GM12878 (cell line): ENCODE measurements at regions not wholly inside any gene's neighbourhood (a gene's known extent, or its start where the extent isn't known, plus 50 kb on each side); places are given as distances from the start of the nearest gene placed in this dataset.

ENCODE experiments used
- BACH1 ChIP-seq: fragments of 450-650 bp; IDR thresholded peaks from 2 replicates; pipeline ENCODE4 v1.6.1; 2017; ENCODE audit warnings: mild to moderate bottlenecking, borderline replicate concordance
- ESRRA ChIP-seq: IDR thresholded peaks from 2 replicates; pipeline ENCODE4 v1.6.1; 2012; ENCODE audit warnings: mild to moderate bottlenecking, low read length, improper control_type of control experiment
- HSF1 ChIP-seq: fragments of 150-350 bp; IDR thresholded peaks from 2 replicates; pipeline ENCODE4 v1.6.1; 2014; ENCODE audit warnings: mild to moderate bottlenecking, low read depth, low read length
- IKZF1 ChIP-seq: fragments of 450-650 bp; conservative IDR thresholded peaks from 2 replicates; pipeline ENCODE4 v1.6.1; 2017; ENCODE audit warnings: antibody characterized with exemption, mild to moderate bottlenecking
- IKZF2 ChIP-seq, 2 experiments: fragments of 450-650 bp; IDR thresholded peaks; 2 replicates each; pipeline ENCODE4 v1.6.1; 2017; ENCODE audit warnings: mild to moderate bottlenecking in 2 of 2, moderate library complexity in 2 of 2
- KLF5 ChIP-seq: fragments of 450-650 bp; IDR thresholded peaks from 2 replicates; pipeline ENCODE4 v1.6.1; 2014; ENCODE audit warnings: mild to moderate bottlenecking; ENCODE audit not compliant: partially characterized antibody
- MEF2B ChIP-seq: fragments of 450-650 bp; IDR thresholded peaks from 2 replicates; pipeline ENCODE4 v1.6.1; 2018; ENCODE audit warnings: mild to moderate bottlenecking, moderate library complexity; ENCODE audit not compliant: partially characterized antibody, poor library complexity, severe bottlenecking
- NKRF ChIP-seq: fragments of 450-650 bp; conservative IDR thresholded peaks from 2 replicates; pipeline ENCODE4 v1.6.1; 2017; ENCODE audit warnings: mild to moderate bottlenecking, moderate library complexity
- RFX5 ChIP-seq: IDR thresholded peaks from 2 replicates; pipeline ENCODE4 v1.6.1; 2011; ENCODE audit warnings: low read depth, low read length, improper control_type of control experiment
- SMC3 ChIP-seq: IDR thresholded peaks from 2 replicates; pipeline ENCODE4 v1.6.1; 2011; ENCODE audit warnings: low read length, improper control_type of control experiment, borderline replicate concordance
- TF ChIP-seq, protein P1 (sequence below): IDR thresholded peaks from 2 replicates; pipeline ENCODE4 v1.6.1; 2012; ENCODE audit warnings: improper control_type of control experiment, low read depth, low read length; ENCODE audit not compliant: insufficient replicate concordance

GRCh38 chr2:145721681-145722080, 1201.8 kb upstream of the ZEB2 start (continued):
- TF ChIP-seq, protein P1, sequence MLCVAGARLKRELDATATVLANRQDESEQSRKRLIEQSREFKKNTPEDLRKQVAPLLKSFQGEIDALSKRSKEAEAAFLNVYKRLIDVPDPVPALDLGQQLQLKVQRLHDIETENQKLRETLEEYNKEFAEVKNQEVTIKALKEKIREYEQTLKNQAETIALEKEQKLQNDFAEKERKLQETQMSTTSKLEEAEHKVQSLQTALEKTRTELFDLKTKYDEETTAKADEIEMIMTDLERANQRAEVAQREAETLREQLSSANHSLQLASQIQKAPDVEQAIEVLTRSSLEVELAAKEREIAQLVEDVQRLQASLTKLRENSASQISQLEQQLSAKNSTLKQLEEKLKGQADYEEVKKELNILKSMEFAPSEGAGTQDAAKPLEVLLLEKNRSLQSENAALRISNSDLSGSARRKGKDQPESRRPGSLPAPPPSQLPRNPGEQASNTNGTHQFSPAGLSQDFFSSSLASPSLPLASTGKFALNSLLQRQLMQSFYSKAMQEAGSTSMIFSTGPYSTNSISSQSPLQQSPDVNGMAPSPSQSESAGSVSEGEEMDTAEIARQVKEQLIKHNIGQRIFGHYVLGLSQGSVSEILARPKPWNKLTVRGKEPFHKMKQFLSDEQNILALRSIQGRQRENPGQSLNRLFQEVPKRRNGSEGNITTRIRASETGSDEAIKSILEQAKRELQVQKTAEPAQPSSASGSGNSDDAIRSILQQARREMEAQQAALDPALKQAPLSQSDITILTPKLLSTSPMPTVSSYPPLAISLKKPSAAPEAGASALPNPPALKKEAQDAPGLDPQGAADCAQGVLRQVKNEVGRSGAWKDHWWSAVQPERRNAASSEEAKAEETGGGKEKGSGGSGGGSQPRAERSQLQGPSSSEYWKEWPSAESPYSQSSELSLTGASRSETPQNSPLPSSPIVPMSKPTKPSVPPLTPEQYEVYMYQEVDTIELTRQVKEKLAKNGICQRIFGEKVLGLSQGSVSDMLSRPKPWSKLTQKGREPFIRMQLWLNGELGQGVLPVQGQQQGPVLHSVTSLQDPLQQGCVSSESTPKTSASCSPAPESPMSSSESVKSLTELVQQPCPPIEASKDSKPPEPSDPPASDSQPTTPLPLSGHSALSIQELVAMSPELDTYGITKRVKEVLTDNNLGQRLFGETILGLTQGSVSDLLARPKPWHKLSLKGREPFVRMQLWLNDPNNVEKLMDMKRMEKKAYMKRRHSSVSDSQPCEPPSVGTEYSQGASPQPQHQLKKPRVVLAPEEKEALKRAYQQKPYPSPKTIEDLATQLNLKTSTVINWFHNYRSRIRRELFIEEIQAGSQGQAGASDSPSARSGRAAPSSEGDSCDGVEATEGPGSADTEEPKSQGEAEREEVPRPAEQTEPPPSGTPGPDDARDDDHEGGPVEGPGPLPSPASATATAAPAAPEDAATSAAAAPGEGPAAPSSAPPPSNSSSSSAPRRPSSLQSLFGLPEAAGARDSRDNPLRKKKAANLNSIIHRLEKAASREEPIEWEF: no peak
- TF ChIP-seq HSF1 (no peak), MEF2B (no peak), NKRF (no peak), SMC3 (no peak), RFX5 (no peak), IKZF2 (IDR thresholded peaks at IDR 0.05) (no peak), IKZF1 (no peak), BACH1 (no peak), KLF5 (no peak), ESRRA (no peak)
